Smooth muscle cell (in vitro differentiated cells): ENCODE measurements at regions not wholly inside any gene's neighbourhood (a gene's known extent, or its start where the extent isn't known, plus 50 kb on each side); places are given as distances from the start of the nearest gene placed in this dataset.

Experiments used
- DNase-seq: peaks from one replicate; lab custom pipeline; 2025; ENCODE audit not compliant: unreplicated experiment; lab: John Stamatoyannopoulos, UW
- H2AFZ ChIP-seq: fragments of 200-600 bp; sonication (generic); 2 replicates; pipeline ENCODE4 v1.6.0; 2016; ENCODE audit warnings: antibody characterized with exemption, low read depth, mild to moderate bottlenecking
- H3F3A ChIP-seq: fragments of 200-600 bp; sonication (generic); 2 replicates; pipeline ENCODE4 v1.6.0; 2017; ENCODE audit warnings: antibody characterized with exemption, low read depth
- H3K27ac ChIP-seq: fragments of 200-600 bp; sonication (generic); 2 replicates; pipeline ENCODE4 v1.5.1; 2016; ENCODE audit warnings: low read depth, mild to moderate bottlenecking
- H3K27me3 ChIP-seq: fragments of 200-600 bp; sonication (generic); 2 replicates; pipeline ENCODE4 v1.6.1; 2016; ENCODE audit warnings: low read depth, mild to moderate bottlenecking
- H3K36me3 ChIP-seq: fragments of 200-600 bp; sonication (generic); 2 replicates; pipeline ENCODE4 v1.5.1; 2016; ENCODE audit warnings: low read depth
- H3K4me1 ChIP-seq: fragments of 200-600 bp; sonication (generic); 2 replicates; pipeline ENCODE4 v1.5.1; 2016; ENCODE audit warnings: low read depth
- H3K4me2 ChIP-seq: fragments of 200-600 bp; sonication (generic); 2 replicates; pipeline ENCODE4 v1.6.0; 2016; ENCODE audit warnings: mild to moderate bottlenecking
- H3K4me3 ChIP-seq: fragments of 200-600 bp; sonication (generic); 2 replicates; pipeline ENCODE4 v1.5.1; 2016; ENCODE audit warnings: mild to moderate bottlenecking
- H3K79me2 ChIP-seq: fragments of 200-600 bp; sonication (generic); 2 replicates; pipeline ENCODE4 v1.6.0; 2016; ENCODE audit warnings: low read depth, mild to moderate bottlenecking
- H3K9ac ChIP-seq: fragments of 200-600 bp; sonication (generic); 2 replicates; pipeline ENCODE4 v1.6.0; 2016; ENCODE audit warnings: low read depth
- H3K9me3 ChIP-seq: fragments of 200-600 bp; sonication (generic); replicated peaks from 2 replicates; pipeline ENCODE4 v1.5.1; 2016; ENCODE audit warnings: low read depth
- H4K20me1 ChIP-seq: fragments of 200-600 bp; sonication (generic); 2 replicates; pipeline ENCODE4 v1.6.0; 2016; ENCODE audit warnings: low read depth
- CTCF ChIP-seq: fragments of 200-600 bp; sonication (generic); IDR thresholded peaks from 2 replicates; pipeline ENCODE4 v1.5.1; 2017; ENCODE audit warnings: borderline replicate concordance, mild to moderate bottlenecking, antibody characterized with exemption; ENCODE audit not compliant: insufficient read depth, poor library complexity, severe bottlenecking
- WGBS: methylation state at CpG from one replicate; pipeline ENCODE4 v1.1.7; 2016; ENCODE audit warnings: low lambda C conversion rate; 5-methylcytosine and 5-hydroxymethylcytosine counted together

GRCh38 chr9:23117616-23118015 lies 671.0 kb downstream of the DMRTA1 start:
- Histone ChIP-seq H3K9me3 (no peaks in the 10 kb centered on the region), H3K9ac (peak overlapping the region; percentile 39), H3K4me1 (no peaks in the 10 kb centered on the region), H3K27ac (peak overlapping the region; percentile 78), H3F3A (no peaks in the 10 kb centered on the region), H3K4me3 (no peak overlapping the region), H3K79me2 (no peaks in the 10 kb centered on the region), H2AFZ (peak overlapping the region; percentile 15), H3K4me2 (no peak overlapping the region), H3K27me3 (no peaks in the 10 kb centered on the region), H4K20me1 (no peaks in the 10 kb centered on the region), H3K36me3 (no peaks in the 10 kb centered on the region)
- DNase-seq, result no peak
- no peak for TF ChIP-seq CTCF
- WGBS, result 11% methylated on average over 2 of the region's 2 CpGs

- H3K9me3 ChIP-seq, result no peaks in the 10 kb centered on the region
- H3K27me3 ChIP-seq, result no peaks in the 10 kb centered on the region
- no peaks in the 10 kb centered on the region for H3K4me1 ChIP-seq
- H3F3A ChIP-seq, result no peaks in the 10 kb centered on the region
- DNase-seq, result no peak
- no peak overlapping the region for H3K4me2 ChIP-seq
- H2AFZ ChIP-seq, result peak overlapping the region; percentile 24
- no peak overlapping the region for H3K4me3 ChIP-seq
- no peak overlapping the region for H3K9ac ChIP-seq
- no peak for TF ChIP-seq CTCF
- H3K36me3 ChIP-seq, result no peaks in the 10 kb centered on the region
- 97% methylated on average over 3 of the region's 3 CpGs for WGBS
- no peaks in the 10 kb centered on the region for H3K79me2 ChIP-seq
- H4K20me1 ChIP-seq, result no peaks in the 10 kb centered on the region
- H3K27ac ChIP-seq, result no peak overlapping the region
Measured at GRCh38 chr9:23120630-23121029, 674.0 kb downstream of the DMRTA1 start.

- peak; percentile 88 for TF ChIP-seq CTCF
- Histone ChIP-seq H3K79me2 (no peaks in the 10 kb centered on the region), H3K27ac (no peak overlapping the region), H3K9me3 (no peaks in the 10 kb centered on the region), H3K36me3 (no peaks in the 10 kb centered on the region), H3F3A (no peaks in the 10 kb centered on the region), H3K4me3 (no peak overlapping the region), H2AFZ (no peak overlapping the region), H3K4me2 (no peak overlapping the region), H3K9ac (no peak overlapping the region), H3K4me1 (no peaks in the 10 kb centered on the region), H3K27me3 (no peaks in the 10 kb centered on the region), H4K20me1 (no peaks in the 10 kb centered on the region)
- DNase-seq, result no peak
- 62% methylated on average over 5 of the region's 5 CpGs for whole genome bisulfite sequencing
Measured at GRCh38 chr9:23123048-23123632, 676.5 kb downstream of the DMRTA1 start.

GRCh38 chr9:23145467-23145866 lies 680.6 kb downstream of the ELAVL2 start:
- H3F3A ChIP-seq, result no peaks in the 10 kb centered on the region
- H3K4me1 ChIP-seq, result no peaks in the 10 kb centered on the region
- WGBS, result 93% methylated on average over 1 of the region's 1 CpG
- no peak overlapping the region for H3K4me3 ChIP-seq
- H3K36me3 ChIP-seq, result no peaks in the 10 kb centered on the region
- H2AFZ ChIP-seq, result no peak overlapping the region
- TF ChIP-seq CTCF, result no peak
- H3K9me3 ChIP-seq, result no peaks in the 10 kb centered on the region
- no peaks in the 10 kb centered on the region for H3K79me2 ChIP-seq
- no peak overlapping the region for H3K9ac ChIP-seq
- DNase-seq, result no peak
- no peak overlapping the region for H3K4me2 ChIP-seq
- H3K27me3 ChIP-seq, result no peaks in the 10 kb centered on the region
- H4K20me1 ChIP-seq, result no peaks in the 10 kb centered on the region
- H3K27ac ChIP-seq, result no peak overlapping the region
